Right atrium auricular region (tissue), 2 donors: ENCODE measurements at regions not wholly inside any gene's neighbourhood (a gene's known extent, or its start where the extent isn't known, plus 50 kb on each side); places are given as distances from the start of the nearest gene placed in this dataset.
"Not testable (repeated sequence)": the region's sequence is repeated elsewhere in the genome, so short reads cannot be mapped to it uniquely, and the experiment has no call there.

ENCODE experiments used
- DNase-seq: peaks from one replicate; pipeline ENCODE4 v3.0.0-alpha.2; 2019; ENCODE audit warnings: low spot score
- H3K27ac ChIP-seq, 2 donors: fragments of 200-600 bp; sonication (generic); 1 replicate in 1 of 2; 2 replicates in 1 of 2; pipeline ENCODE4 v1.5.1; 2016 to 2019
- H3K27me3 ChIP-seq, 2 donors: fragments of 200-600 bp; sonication (generic); one replicate each; pipeline versions ENCODE4 v1.5.1 to v1.6.0; 2017 to 2019
- H3K36me3 ChIP-seq: fragments of 200-600 bp; sonication (generic); one replicate; pipeline ENCODE4 v1.5.1; 2016
- H3K4me1 ChIP-seq, 2 donors: fragments of 200-600 bp; sonication (generic); one replicate each; pipeline versions ENCODE4 v1.5.1 to v1.6.0; 2017 to 2019
- H3K4me3 ChIP-seq, 2 donors: fragments of 200-600 bp; sonication (generic); 1 replicate in 1 of 2; 2 replicates in 1 of 2; pipeline ENCODE4 v1.5.1; 2017 to 2019; ENCODE audit warnings: mild to moderate bottlenecking in 1 of 2, moderate library complexity in 1 of 2
- H3K9me3 ChIP-seq, 2 donors: fragments of 200-600 bp; sonication (generic); one replicate each; pipeline ENCODE4 v1.5.1; 2019

DNA sequence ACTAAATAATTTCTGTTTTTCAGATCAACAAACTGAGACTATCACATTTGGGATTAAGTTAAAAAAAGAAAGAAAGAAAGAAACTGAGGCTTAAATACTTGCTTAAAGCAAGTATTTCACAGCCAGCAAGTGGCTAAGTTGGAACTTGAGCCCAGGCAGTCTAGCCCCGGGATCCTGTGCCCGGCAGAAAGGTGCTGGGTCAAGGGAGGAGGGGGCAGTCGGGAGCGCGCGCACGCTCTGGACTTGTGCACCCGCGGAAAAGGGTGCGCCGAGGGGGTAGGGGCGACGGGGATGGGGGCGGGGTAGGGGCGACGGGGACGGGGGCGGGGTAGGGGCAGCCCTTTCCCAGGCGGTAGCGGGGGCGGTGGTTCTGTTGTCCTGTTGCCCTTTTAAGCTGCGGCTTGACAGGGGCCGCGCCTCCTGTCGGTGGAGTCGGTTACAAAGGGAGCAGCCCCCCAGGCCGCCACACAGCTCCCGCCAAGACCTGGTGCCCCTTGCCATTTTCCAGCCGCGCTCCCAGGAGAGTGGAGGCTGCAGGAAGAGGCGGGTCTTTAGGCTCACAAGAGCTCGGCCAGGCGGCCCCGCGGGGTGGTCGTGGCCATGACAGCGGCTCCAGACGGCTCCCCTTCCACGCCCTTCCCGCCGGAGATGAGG lies 60.6 kb downstream of the GOLGA8T start:
- DNase-seq, H3K4me1 ChIP-seq, H3K27ac ChIP-seq, H3K36me3 ChIP-seq, H3K27me3 ChIP-seq, H3K9me3 ChIP-seq: not testable (repeated sequence)
- peak overlapping the region in 1 of 2 donors; percentile 46 for H3K4me3 ChIP-seq

- H3K4me3 ChIP-seq = peak overlapping the region; percentile 26 to 46
- not testable (repeated sequence) for H3K4me1 ChIP-seq, DNase-seq
Observed at GRCh38 chr15:30196009-30196375, 61.1 kb downstream of the GOLGA8T start.

GRCh38 chr15:30196769-30197168 lies 61.9 kb downstream of the GOLGA8T start:
- not testable (repeated sequence) for H3K27me3 ChIP-seq, H3K27ac ChIP-seq, H3K4me1 ChIP-seq, H3K36me3 ChIP-seq, DNase-seq, H3K9me3 ChIP-seq, H3K4me3 ChIP-seq

More at GRCh38 chr15:30196009-30196375, 61.1 kb downstream of the GOLGA8T start:
- H3K9me3 ChIP-seq, H3K27me3 ChIP-seq, H3K36me3 ChIP-seq, H3K27ac ChIP-seq: not testable (repeated sequence)

DNA sequence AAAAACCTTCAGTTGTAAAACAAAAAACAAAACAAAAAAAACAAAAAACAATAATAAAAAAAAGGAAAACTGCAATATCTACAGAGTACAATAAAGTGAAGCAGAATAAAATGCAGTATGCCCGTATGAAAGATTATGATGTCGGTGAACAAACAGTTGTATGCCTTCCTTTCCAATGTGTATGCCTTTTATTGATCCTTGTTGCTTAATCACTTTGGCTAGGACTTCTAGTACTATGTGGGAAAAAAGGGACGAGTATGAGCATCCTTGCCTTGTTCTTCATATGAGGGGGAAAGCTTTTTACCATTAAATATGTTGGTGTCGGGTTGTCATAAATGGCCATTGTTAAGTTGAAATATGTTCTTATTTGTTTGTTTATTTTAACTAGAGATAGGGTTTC lies 66.7 kb downstream of the GOLGA8T start:
- not testable (repeated sequence) for H3K4me1 ChIP-seq, H3K27ac ChIP-seq, H3K27me3 ChIP-seq, H3K9me3 ChIP-seq, H3K36me3 ChIP-seq, DNase-seq, H3K4me3 ChIP-seq

- not testable (repeated sequence) for H3K9me3 ChIP-seq, H3K4me3 ChIP-seq, H3K36me3 ChIP-seq, H3K4me1 ChIP-seq, H3K27ac ChIP-seq, DNase-seq, H3K27me3 ChIP-seq
Observed at GRCh38 chr15:30213733-30214132, 78.9 kb downstream of the GOLGA8T start.

DNA sequence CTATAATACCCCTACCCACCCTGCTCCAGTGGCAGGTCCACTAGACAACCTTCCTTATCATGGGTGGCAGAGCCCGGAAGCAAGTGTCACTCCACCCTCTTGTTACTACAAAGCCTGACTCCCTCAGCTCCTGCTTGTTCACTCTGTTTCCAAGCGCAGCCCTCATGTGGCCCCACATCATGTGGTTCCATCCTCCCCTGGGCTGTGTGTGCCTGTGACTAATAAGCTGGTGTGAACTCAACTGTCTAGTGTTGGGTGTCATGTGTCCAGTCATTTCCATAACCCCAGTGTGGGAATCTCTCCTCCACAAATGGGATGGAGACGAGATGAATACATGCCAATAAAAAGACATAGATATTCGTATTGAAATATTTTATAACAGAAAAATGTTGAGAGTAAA lies 87.0 kb downstream of the GOLGA8T start:
- not testable (repeated sequence) for H3K4me1 ChIP-seq, DNase-seq, H3K36me3 ChIP-seq, H3K27ac ChIP-seq, H3K9me3 ChIP-seq, H3K4me3 ChIP-seq, H3K27me3 ChIP-seq

GRCh38 chr15:30222798-30223591 lies 88.1 kb downstream of the GOLGA8T start:
- DNase-seq, H3K27me3 ChIP-seq, H3K9me3 ChIP-seq, H3K27ac ChIP-seq, H3K4me3 ChIP-seq, H3K36me3 ChIP-seq, H3K4me1 ChIP-seq: not testable (repeated sequence)

GRCh38 chr15:30225233-30225891 lies 90.5 kb downstream of the GOLGA8T start:
- H3K4me3 ChIP-seq = peak overlapping the region in 1 of 2 donors; percentile 3
- not testable (repeated sequence) for H3K27me3 ChIP-seq, H3K9me3 ChIP-seq, H3K27ac ChIP-seq, H3K4me1 ChIP-seq, H3K36me3 ChIP-seq, DNase-seq

GRCh38 chr15:30261432-30262141 lies 126.7 kb downstream of the GOLGA8T start:
- H3K27ac ChIP-seq, DNase-seq, H3K4me1 ChIP-seq, H3K9me3 ChIP-seq, H3K4me3 ChIP-seq, H3K27me3 ChIP-seq, H3K36me3 ChIP-seq: not testable (repeated sequence)

DNA sequence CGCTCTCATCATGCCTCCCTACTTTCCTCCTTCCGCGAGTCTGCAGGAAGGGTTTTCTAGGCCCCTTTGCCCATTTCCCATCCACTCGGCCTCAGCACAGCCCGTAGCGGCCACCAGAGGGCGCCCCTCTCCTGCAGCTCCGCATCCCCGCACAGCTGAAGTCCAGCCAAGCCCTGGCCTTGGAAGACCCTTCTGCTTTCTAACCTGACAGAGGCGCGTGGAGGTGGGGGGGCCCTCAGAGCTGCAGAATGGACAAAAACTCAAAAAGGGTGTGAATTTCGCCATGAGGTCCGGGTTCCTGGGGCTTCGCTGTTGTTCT lies 127.2 kb downstream of the GOLGA8T start:
- H3K9me3 ChIP-seq, H3K4me3 ChIP-seq, DNase-seq, H3K27me3 ChIP-seq, H3K27ac ChIP-seq, H3K4me1 ChIP-seq, H3K36me3 ChIP-seq: not testable (repeated sequence)

GRCh38 chr15:30264000-30264399 lies 129.1 kb downstream of the GOLGA8T start:
- DNase-seq = not testable (repeated sequence)

GRCh38 chr15:30295150-30295844 lies 98.0 kb downstream of the CHRFAM7A start:
- not testable (repeated sequence) for H3K9me3 ChIP-seq, H3K27me3 ChIP-seq, H3K4me1 ChIP-seq, DNase-seq, H3K4me3 ChIP-seq, H3K27ac ChIP-seq, H3K36me3 ChIP-seq

More at GRCh38 chr15:30264000-30264399, 129.1 kb downstream of the GOLGA8T start:
- H3K4me1 ChIP-seq, H3K4me3 ChIP-seq, H3K27me3 ChIP-seq, H3K27ac ChIP-seq, H3K36me3 ChIP-seq, H3K9me3 ChIP-seq: not testable (repeated sequence)

DNA sequence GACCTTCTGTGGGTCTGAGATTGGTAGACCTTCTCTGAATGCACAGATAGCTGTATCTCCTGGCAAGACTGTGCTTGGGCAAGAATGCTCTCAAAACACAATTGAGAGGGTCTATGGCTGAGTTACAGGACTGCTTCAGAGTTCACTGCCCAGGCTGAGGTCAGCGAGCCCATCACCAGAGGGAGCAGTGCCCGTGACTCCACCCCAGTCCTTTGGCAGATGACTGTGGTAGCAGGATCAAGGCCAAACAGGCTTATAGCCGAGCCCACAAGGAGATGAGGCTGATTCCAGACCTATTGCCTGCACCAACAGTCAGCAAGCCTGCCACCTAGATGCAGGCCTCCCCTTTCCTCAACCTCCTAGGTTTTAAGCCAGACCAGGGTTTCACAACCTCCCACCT lies 89.4 kb downstream of the CHRFAM7A start:
- not testable (repeated sequence) for H3K36me3 ChIP-seq, H3K27me3 ChIP-seq, H3K4me1 ChIP-seq, DNase-seq, H3K4me3 ChIP-seq, H3K9me3 ChIP-seq, H3K27ac ChIP-seq
